Neural cell (in vitro differentiated cells): ENCODE measurements at regions not wholly inside any gene's neighbourhood (a gene's known extent, or its start where the extent isn't known, plus 50 kb on each side); places are given as distances from the start of the nearest gene placed in this dataset.

Source experiments
- H2AFZ ChIP-seq: fragments of 200-600, 300-800 bp; sonication (generic), shearing (Covaris generic); 2 replicates; pipeline ENCODE4 v1.6.0; 2014; ENCODE audit warnings: low read depth, mild to moderate bottlenecking, antibody characterized with exemption, low read length, moderate library complexity
- H3F3A ChIP-seq: fragments of 200-600 bp; shearing (Covaris generic); 2 replicates; pipeline ENCODE4 v1.6.1; 2016; ENCODE audit warnings: mild to moderate bottlenecking, moderate library complexity, mixed read lengths, antibody characterized with exemption, low read length; ENCODE audit not compliant: insufficient read depth, poor library complexity, severe bottlenecking
- H3K27ac ChIP-seq: fragments of 200-600, 300-800 bp; sonication (generic), shearing (Covaris generic); 2 replicates; pipeline ENCODE4 v1.5.1; 2014; ENCODE audit warnings: mild to moderate bottlenecking, low read length, moderate library complexity
- H3K27me3 ChIP-seq: fragments of 300-800, 200-600 bp; sonication (generic), shearing (Covaris generic); 2 replicates; pipeline ENCODE4 v1.6.0; 2014; ENCODE audit warnings: mild to moderate bottlenecking, low read depth, low read length, moderate library complexity; ENCODE audit not compliant: insufficient read depth
- H3K36me3 ChIP-seq: fragments of 300-800, 200-600 bp; sonication (generic), shearing (Covaris generic); 2 replicates; pipeline ENCODE4 v1.5.1; 2014; ENCODE audit warnings: mild to moderate bottlenecking, antibody characterized with exemption, low read length, moderate library complexity; ENCODE audit not compliant: insufficient read depth
- H3K4me2 ChIP-seq: fragments of 300-800, 200-600 bp; sonication (generic), shearing (Covaris generic); 2 replicates; pipeline ENCODE4 v1.6.0; 2014; ENCODE audit warnings: mild to moderate bottlenecking, low read length
- H3K4me3 ChIP-seq: fragments of 300-800, 200-600 bp; sonication (generic), shearing (Covaris generic); 2 replicates; pipeline ENCODE4 v1.5.1; 2014; ENCODE audit warnings: mild to moderate bottlenecking, low read length, moderate library complexity
- H3K79me2 ChIP-seq: fragments of 200-600 bp; shearing (Covaris generic); replicated peaks from 2 replicates; pipeline ENCODE4 v1.6.0; 2014; ENCODE audit warnings: mild to moderate bottlenecking, low read length, moderate library complexity; ENCODE audit not compliant: insufficient read depth
- H3K9ac ChIP-seq: fragments of 300-800, 200-600 bp; sonication (generic), shearing (Covaris generic); 2 replicates; pipeline ENCODE4 v1.6.1; 2016; ENCODE audit warnings: mild to moderate bottlenecking, low read length, mixed read lengths
- H3K9me2 ChIP-seq: fragments of 200-600 bp; shearing (Covaris generic); 2 replicates; pipeline ENCODE4 v1.6.1; 2016; ENCODE audit warnings: mild to moderate bottlenecking, low read length, mixed read lengths; ENCODE audit not compliant: insufficient read depth
- H3K9me3 ChIP-seq: fragments of 200-600, 300-800 bp; sonication (generic), shearing (Covaris generic); 2 replicates; pipeline ENCODE4 v1.6.1; 2016; ENCODE audit warnings: mild to moderate bottlenecking, mixed run types, low read length, moderate library complexity, mixed read lengths
- H4K20me1 ChIP-seq: fragments of 200-600 bp; shearing (Covaris generic); 2 replicates; pipeline ENCODE4 v1.6.1; 2016; ENCODE audit warnings: mild to moderate bottlenecking, mixed run types; ENCODE audit not compliant: insufficient read depth
- EP300 ChIP-seq: fragments of 450-650 bp; conservative IDR thresholded peaks from 2 replicates; pipeline ENCODE4 v1.6.1; 2014; ENCODE audit warnings: antibody characterized with exemption, mild to moderate bottlenecking, moderate library complexity; ENCODE audit not compliant: poor library complexity, severe bottlenecking
- EZH2 ChIP-seq: fragments of 200-600, 300-800 bp; shearing (Covaris generic), sonication (generic); IDR thresholded peaks from 2 replicates; pipeline ENCODE4 v1.6.1; 2014; ENCODE audit warnings: antibody characterized with exemption, low read length, borderline replicate concordance, mild to moderate bottlenecking; ENCODE audit not compliant: insufficient read depth, poor library complexity, severe bottlenecking
- MXI1 ChIP-seq: fragments of 450-650 bp; conservative IDR thresholded peaks from 2 replicates; pipeline ENCODE4 v1.6.1; 2014; ENCODE audit warnings: antibody characterized with exemption, mild to moderate bottlenecking; ENCODE audit not compliant: poor library complexity, severe bottlenecking
- POLR2AphosphoS5 ChIP-seq: IDR thresholded peaks from 2 replicates; pipeline ENCODE4 v1.6.1; 2012
- RAD21 ChIP-seq: fragments of 450-650 bp; conservative IDR thresholded peaks from 2 replicates; pipeline ENCODE4 v1.6.1; 2014; ENCODE audit warnings: antibody characterized with exemption, mild to moderate bottlenecking, moderate library complexity
- SMC3 ChIP-seq: fragments of 450-650 bp; conservative IDR thresholded peaks from 2 replicates; pipeline ENCODE4 v1.6.1; 2014; ENCODE audit warnings: antibody characterized with exemption, mild to moderate bottlenecking, moderate library complexity; ENCODE audit not compliant: poor library complexity
- TAF1 ChIP-seq: IDR thresholded peaks from 2 replicates; pipeline ENCODE4 v1.6.1; 2012; ENCODE audit warnings: low read depth
- TF ChIP-seq, protein P1 (sequence below): fragments of 450-650 bp; IDR thresholded peaks from 2 replicates; pipeline ENCODE4 v1.5.1; 2014; ENCODE audit warnings: antibody characterized with exemption, mild to moderate bottlenecking, moderate library complexity; ENCODE audit not compliant: poor library complexity, severe bottlenecking
- TF ChIP-seq, protein P2 (sequence below): IDR thresholded peaks from 2 replicates; pipeline ENCODE4 v1.6.1; 2012; ENCODE audit warnings: borderline replicate concordance

DNA sequence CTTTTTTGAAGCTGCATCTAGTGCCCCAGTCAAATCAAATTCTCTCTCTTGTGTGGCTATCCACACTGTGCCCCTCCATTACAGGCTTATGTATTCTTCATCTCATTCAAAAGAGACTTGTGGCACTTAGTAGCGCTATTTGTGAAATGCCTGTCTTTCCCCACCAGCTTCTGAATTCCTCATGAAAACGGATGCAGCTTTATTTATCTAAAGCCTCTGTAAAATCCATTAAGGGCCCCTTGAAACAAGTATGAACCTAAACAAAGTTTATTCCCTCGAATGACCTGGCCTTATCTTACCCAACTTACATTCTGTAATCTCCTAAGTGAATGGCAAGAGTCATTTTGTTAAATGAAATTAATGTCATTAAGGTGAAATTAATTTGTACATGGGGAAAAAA lies 417.4 kb upstream of the PIK3C3 start:
- Histone ChIP-seq H3K4me3 (no peak overlapping the region), H3F3A (no peaks in the 10 kb centered on the region), H3K9me2 (no peaks in the 10 kb centered on the region), H3K4me2 (no peak overlapping the region), H2AFZ (no peak overlapping the region), H3K27ac (no peak overlapping the region), H4K20me1 (no peaks in the 10 kb centered on the region), H3K36me3 (no peaks in the 10 kb centered on the region), H3K79me2 (no peaks in the 10 kb centered on the region), H3K9me3 (no peaks in the 10 kb centered on the region), H3K27me3 (no peaks in the 10 kb centered on the region), H3K9ac (no peak overlapping the region)
- TF ChIP-seq TAF1 = no peak
- TF ChIP-seq EZH2 = no peak
- TF ChIP-seq EP300 = no peak
- no peak for TF ChIP-seq POLR2AphosphoS5
- TF ChIP-seq, protein P1, sequence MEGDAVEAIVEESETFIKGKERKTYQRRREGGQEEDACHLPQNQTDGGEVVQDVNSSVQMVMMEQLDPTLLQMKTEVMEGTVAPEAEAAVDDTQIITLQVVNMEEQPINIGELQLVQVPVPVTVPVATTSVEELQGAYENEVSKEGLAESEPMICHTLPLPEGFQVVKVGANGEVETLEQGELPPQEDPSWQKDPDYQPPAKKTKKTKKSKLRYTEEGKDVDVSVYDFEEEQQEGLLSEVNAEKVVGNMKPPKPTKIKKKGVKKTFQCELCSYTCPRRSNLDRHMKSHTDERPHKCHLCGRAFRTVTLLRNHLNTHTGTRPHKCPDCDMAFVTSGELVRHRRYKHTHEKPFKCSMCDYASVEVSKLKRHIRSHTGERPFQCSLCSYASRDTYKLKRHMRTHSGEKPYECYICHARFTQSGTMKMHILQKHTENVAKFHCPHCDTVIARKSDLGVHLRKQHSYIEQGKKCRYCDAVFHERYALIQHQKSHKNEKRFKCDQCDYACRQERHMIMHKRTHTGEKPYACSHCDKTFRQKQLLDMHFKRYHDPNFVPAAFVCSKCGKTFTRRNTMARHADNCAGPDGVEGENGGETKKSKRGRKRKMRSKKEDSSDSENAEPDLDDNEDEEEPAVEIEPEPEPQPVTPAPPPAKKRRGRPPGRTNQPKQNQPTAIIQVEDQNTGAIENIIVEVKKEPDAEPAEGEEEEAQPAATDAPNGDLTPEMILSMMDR = no peak
- TF ChIP-seq SMC3 = no peak
- no peak for TF ChIP-seq RAD21
- no peak for TF ChIP-seq MXI1
- TF ChIP-seq, protein P2, sequence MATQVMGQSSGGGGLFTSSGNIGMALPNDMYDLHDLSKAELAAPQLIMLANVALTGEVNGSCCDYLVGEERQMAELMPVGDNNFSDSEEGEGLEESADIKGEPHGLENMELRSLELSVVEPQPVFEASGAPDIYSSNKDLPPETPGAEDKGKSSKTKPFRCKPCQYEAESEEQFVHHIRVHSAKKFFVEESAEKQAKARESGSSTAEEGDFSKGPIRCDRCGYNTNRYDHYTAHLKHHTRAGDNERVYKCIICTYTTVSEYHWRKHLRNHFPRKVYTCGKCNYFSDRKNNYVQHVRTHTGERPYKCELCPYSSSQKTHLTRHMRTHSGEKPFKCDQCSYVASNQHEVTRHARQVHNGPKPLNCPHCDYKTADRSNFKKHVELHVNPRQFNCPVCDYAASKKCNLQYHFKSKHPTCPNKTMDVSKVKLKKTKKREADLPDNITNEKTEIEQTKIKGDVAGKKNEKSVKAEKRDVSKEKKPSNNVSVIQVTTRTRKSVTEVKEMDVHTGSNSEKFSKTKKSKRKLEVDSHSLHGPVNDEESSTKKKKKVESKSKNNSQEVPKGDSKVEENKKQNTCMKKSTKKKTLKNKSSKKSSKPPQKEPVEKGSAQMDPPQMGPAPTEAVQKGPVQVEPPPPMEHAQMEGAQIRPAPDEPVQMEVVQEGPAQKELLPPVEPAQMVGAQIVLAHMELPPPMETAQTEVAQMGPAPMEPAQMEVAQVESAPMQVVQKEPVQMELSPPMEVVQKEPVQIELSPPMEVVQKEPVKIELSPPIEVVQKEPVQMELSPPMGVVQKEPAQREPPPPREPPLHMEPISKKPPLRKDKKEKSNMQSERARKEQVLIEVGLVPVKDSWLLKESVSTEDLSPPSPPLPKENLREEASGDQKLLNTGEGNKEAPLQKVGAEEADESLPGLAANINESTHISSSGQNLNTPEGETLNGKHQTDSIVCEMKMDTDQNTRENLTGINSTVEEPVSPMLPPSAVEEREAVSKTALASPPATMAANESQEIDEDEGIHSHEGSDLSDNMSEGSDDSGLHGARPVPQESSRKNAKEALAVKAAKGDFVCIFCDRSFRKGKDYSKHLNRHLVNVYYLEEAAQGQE = no peak

DNA sequence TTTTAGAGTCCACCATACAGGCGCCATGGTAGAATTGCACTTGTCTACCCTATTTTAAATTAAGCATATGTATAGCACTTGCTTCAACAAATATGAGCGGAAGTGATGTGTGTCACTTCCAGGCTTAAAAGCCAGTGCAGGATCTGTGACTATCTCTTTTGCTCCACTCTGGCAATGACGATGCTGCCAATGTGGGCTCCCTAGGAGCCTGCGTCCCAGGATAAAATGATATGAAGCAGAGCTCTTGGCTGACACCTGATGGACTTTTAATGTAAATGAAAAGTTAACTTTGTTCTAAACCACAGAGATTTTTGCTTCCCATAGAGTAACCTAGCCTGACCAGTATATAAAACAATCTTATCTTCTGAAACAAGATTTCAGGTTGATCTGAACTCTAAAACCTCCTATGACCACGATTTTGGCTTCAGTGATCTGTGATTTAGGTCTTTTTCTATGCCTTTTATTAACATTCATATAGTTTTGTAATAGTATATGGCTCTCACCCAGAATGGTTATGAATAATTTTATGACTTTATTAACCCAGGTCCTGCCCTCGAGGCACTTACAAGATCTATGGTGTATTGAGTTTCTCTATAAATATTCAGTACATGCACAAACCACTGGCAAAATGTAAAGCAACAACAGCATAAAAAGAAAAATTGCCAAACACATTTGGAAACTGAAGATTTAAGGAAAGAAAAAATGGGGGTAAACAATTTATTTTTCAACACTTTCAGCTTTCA lies 422.5 kb upstream of the PIK3C3 start:
- Histone ChIP-seq H3K9me2 (no peaks in the 10 kb centered on the region), H3K4me2 (no peak overlapping the region), H3K4me3 (no peak overlapping the region), H3F3A (no peaks in the 10 kb centered on the region), H3K27ac (no peak overlapping the region), H4K20me1 (no peaks in the 10 kb centered on the region), H3K79me2 (no peaks in the 10 kb centered on the region), H3K27me3 (no peaks in the 10 kb centered on the region), H3K36me3 (no peaks in the 10 kb centered on the region), H3K9me3 (no peaks in the 10 kb centered on the region), H2AFZ (no peak overlapping the region), H3K9ac (no peak overlapping the region)
- peak; percentile 15 for TF ChIP-seq RAD21
- TF ChIP-seq, protein P1 = peak; percentile 34
- TF ChIP-seq, protein P2 = no peak
- TF ChIP-seq MXI1 = no peak
- TF ChIP-seq EP300 = no peak
- no peak for TF ChIP-seq SMC3
